ENCODE measurements at regions not wholly inside any gene's neighbourhood (a gene's known extent, or its start where the extent isn't known, plus 50 kb on each side); places are given as distances from the start of the nearest gene placed in this dataset.

- TF ChIP-seq CTCF (IDR thresholded peaks at IDR 0.05; ENCODE audit: low read depth, low read length) (no peak), MYC (IDR thresholded peaks at IDR 0.05; ENCODE audit: low read depth, low read length) (no peak), POLR2A (IDR thresholded peaks at IDR 0.05; ENCODE audit: extremely low read depth, insufficient read length) (no peak), MAX (IDR thresholded peaks at IDR 0.05; ENCODE audit: low read depth, low read length) (no peak)
- DNase-seq (ENCODE audit: low read depth) = no peak
- no peak overlapping the region for H3K4me3 ChIP-seq (ENCODE audit: low read depth, low read length)
These were observed 131.1 kb upstream of the GADL1 start for GRCh38 chr3:31025541-31025940.

GRCh38 chr3:31027191-31027761 is 132.8 kb upstream of the GADL1 start:
- TF ChIP-seq POLR2A (IDR thresholded peaks at IDR 0.05; ENCODE audit: extremely low read depth, insufficient read length) = no peak
- TF ChIP-seq MAX (IDR thresholded peaks at IDR 0.05; ENCODE audit: low read depth, low read length) = no peak
- TF ChIP-seq MYC (IDR thresholded peaks at IDR 0.05; ENCODE audit: low read depth, low read length) = no peak
- no peak for TF ChIP-seq CTCF (IDR thresholded peaks at IDR 0.05; ENCODE audit: low read depth, low read length)
- no peak overlapping the region for H3K4me3 ChIP-seq (ENCODE audit: low read depth, low read length)
- no peak for DNase-seq (ENCODE audit: low read depth)

- no peak for DNase-seq (ENCODE audit: low read depth)
- no peak overlapping the region for H3K4me3 ChIP-seq (ENCODE audit: low read depth, low read length)
- TF ChIP-seq POLR2A (IDR thresholded peaks at IDR 0.05; ENCODE audit: extremely low read depth, insufficient read length) (no peak), CTCF (IDR thresholded peaks at IDR 0.05; ENCODE audit: low read depth, low read length) (no peak), MAX (IDR thresholded peaks at IDR 0.05; ENCODE audit: low read depth, low read length) (no peak), MYC (IDR thresholded peaks at IDR 0.05; ENCODE audit: low read depth, low read length) (no peak)
These were observed 133.5 kb upstream of the GADL1 start for GRCh38 chr3:31027914-31028313.

GRCh38 chr3:31028766-31029165 is 134.3 kb upstream of the GADL1 start:
- no peak overlapping the region for H3K4me3 ChIP-seq (ENCODE audit: low read depth, low read length)
- DNase-seq (ENCODE audit: low read depth) = no peak
- TF ChIP-seq MAX (IDR thresholded peaks at IDR 0.05; ENCODE audit: low read depth, low read length) = no peak
- no peak for TF ChIP-seq CTCF (IDR thresholded peaks at IDR 0.05; ENCODE audit: low read depth, low read length)
- TF ChIP-seq POLR2A (IDR thresholded peaks at IDR 0.05; ENCODE audit: extremely low read depth, insufficient read length) = no peak
- no peak for TF ChIP-seq MYC (IDR thresholded peaks at IDR 0.05; ENCODE audit: low read depth, low read length)

GRCh38 chr3:31029706-31030105 is 135.2 kb upstream of the GADL1 start:
- DNase-seq (ENCODE audit: low read depth) = no peak
- TF ChIP-seq MYC (IDR thresholded peaks at IDR 0.05; ENCODE audit: low read depth, low read length) (no peak), CTCF (IDR thresholded peaks at IDR 0.05; ENCODE audit: low read depth, low read length) (no peak), POLR2A (IDR thresholded peaks at IDR 0.05; ENCODE audit: extremely low read depth, insufficient read length) (no peak), MAX (IDR thresholded peaks at IDR 0.05; ENCODE audit: low read depth, low read length) (no peak)
- no peak overlapping the region for H3K4me3 ChIP-seq (ENCODE audit: low read depth, low read length)
